GM15510 (cell line): ENCODE measurements at regions not wholly inside any gene's neighbourhood (a gene's known extent, or its start where the extent isn't known, plus 50 kb on each side); places are given as distances from the start of the nearest gene placed in this dataset.

ENCODE experiments used
- POLR2A ChIP-seq: IDR thresholded peaks from 3 replicates; pipeline ENCODE4 v1.6.1; 2011; ENCODE audit warnings: borderline replicate concordance; ENCODE audit not compliant: insufficient read length; ENCODE audit errors: extremely low read depth

GRCh38 chr12:3999904-4000303, 126.7 kb upstream of the PARP11 start:
- no peak for TF ChIP-seq POLR2A

DNA sequence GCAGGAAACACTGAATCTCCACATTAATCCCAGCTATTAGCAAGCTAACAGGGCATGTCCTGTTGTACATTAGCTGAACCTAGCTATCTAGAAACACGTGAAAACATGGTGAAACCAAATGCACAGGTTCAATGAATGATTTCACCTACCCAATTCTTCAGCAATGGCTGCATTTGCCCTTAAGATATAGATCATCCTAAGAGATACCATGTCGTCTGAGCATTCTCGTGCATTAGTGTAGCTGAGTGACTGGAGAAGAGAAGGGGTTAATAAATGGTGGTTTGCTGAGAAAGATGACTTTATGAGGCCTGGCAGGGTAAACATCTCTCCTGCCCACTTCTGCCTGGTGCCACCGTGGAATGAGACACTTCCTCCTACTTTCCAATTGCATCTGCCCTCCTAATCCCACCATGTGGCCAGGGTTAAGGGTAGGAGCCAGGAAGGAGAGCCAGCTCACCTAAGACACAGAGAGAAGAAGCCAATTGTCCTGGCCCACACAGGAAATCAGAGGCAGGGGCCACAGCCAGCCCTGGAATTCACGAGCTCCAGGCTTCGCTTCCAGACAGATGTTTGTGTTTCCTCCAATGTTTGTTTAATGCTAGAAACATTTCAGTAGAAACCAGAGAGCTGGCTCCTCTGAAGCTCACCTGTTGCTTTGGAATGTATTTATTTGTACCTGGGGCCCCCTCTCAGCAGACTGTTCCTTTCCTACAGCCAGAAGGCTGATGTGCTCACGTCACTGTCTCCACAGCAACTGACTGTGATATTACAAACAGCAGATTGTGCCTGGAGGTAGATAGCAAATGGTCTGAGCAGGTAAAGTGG, 126.0 kb upstream of the PARP11 start:
- TF ChIP-seq POLR2A = no peak

- TF ChIP-seq POLR2A = no peak
Measured at GRCh38 chr12:3998397-3998796, 125.2 kb upstream of the PARP11 start.

- TF ChIP-seq POLR2A = no peak
Measured at GRCh38 chr12:3996322-3996721, 123.1 kb upstream of the PARP11 start.

- TF ChIP-seq POLR2A = no peak
Measured at GRCh38 chr12:3995306-3995705, 122.1 kb upstream of the PARP11 start.

GRCh38 chr12:3994500-3994899, 121.3 kb upstream of the PARP11 start:
- TF ChIP-seq POLR2A = no peak

DNA sequence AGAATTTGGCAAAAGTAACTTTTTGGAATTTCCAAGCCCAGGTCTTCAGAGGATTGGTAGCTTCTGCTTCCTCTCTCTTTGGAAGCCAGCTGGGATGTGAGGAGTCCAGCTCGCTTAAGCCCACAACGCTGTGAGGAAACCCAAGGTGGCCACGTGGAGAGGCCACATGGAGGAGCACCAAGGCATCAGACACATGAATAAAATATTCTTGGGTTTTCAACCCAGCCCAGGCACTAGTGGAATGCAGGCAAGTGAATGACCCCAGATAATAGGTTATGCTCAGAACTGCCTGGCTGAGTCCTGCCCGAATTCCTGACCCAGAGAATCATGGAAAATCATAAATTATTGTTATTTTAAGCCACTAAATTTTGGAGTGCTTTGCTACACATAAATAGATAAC, 119.7 kb upstream of the PARP11 start:
- no peak for TF ChIP-seq POLR2A

DNA sequence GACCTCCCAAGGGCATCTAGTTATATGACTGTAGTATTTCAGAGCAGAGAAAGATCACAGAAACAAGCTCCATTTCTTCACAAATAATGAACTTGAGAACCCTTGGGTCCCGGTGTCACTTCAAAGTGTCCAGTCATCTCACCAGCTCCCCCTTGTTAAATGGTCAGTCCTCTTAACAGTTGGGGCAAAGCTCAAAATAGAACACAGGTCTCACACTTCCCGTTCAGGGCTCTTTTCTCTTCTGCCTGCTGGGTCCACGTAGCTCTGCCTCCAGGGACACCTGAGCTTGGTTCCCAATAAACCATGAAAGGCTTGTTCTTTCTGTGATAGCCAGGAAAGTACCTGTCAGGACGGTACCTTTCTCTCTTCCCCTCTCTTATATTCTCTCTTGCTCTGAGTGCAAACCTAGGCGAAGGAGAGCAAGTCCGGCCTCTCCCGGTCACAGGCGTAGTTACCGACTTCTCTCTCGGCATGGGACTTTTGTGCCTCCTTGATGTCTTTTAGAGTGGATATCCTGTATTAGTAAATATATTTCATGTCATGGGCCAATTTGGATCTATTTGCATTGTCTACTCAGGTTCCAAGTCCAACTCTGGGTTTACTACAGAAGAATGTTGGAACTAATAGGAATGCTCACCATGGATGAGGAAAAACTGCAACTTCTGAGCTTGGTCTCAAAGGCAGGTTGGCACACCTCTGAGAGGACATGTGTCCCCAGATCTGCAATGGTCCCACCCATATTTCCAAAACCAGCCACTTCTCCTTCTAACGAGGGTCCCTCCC, 118.8 kb upstream of the PARP11 start:
- no peak for TF ChIP-seq POLR2A

GRCh38 chr12:3990501-3991280, 117.5 kb upstream of the PARP11 start:
- TF ChIP-seq POLR2A = no peak

DNA sequence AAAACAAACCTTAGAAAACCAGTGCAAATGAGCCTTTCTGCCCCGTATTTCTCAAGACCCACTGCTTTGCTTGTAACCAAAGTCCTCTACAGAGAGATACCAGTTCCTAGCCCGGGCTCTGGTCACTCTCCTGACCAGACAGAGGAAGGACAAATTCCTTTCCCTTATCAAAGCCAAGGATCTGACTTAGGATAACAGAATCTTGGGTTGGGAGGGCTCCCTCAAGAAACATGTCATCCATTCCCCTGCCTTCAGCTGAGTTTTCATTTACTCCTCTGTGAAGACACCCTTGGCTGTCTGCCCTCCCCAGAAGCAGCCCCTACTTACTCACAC, 116.0 kb upstream of the PARP11 start:
- TF ChIP-seq POLR2A = no peak

DNA sequence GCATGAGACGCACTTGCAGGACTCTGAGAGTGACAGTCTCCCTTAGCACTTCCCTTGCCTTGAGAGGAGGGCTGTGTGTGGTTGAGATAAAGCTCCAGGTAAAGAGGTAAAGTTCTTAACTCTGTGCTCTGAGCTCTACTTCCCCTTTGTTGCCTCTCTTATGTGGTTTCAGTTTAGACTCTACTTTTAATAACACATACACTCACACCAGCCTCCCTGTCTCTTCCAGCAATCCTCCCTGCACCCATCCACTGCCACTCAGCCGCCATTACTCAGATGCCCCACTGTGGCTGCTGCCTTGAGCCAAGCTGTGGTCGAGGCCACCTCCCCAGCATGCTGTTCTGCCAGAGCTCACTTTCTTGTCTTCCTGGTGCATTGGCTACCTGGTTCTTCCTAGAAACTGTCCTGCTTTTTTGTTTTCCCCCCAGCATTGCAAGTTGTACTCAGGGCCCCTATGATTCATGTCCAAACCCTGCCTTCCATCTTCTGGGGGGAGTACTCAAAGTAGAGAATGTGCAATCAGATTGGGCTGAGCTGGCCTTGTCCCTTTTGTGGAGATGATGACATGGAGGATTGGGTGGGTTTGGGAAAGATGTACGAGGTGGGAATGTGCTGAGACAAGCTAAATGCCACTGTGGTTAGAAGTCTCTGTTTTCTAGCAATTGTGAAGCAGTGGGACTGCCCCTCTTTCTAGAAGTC, 115.5 kb upstream of the PARP11 start:
- TF ChIP-seq POLR2A = no peak

GRCh38 chr12:3987571-3987970, 114.4 kb upstream of the PARP11 start:
- TF ChIP-seq POLR2A = no peak

GRCh38 chr12:3980504-3981272, 107.5 kb upstream of the PARP11 start:
- no peak for TF ChIP-seq POLR2A

- no peak for TF ChIP-seq POLR2A
Measured at GRCh38 chr12:3977621-3978020, 104.4 kb upstream of the PARP11 start.
